ENCODE measurements at regions not wholly inside any gene's neighbourhood (a gene's known extent, or its start where the extent isn't known, plus 50 kb on each side); places are given as distances from the start of the nearest gene placed in this dataset.

DNA sequence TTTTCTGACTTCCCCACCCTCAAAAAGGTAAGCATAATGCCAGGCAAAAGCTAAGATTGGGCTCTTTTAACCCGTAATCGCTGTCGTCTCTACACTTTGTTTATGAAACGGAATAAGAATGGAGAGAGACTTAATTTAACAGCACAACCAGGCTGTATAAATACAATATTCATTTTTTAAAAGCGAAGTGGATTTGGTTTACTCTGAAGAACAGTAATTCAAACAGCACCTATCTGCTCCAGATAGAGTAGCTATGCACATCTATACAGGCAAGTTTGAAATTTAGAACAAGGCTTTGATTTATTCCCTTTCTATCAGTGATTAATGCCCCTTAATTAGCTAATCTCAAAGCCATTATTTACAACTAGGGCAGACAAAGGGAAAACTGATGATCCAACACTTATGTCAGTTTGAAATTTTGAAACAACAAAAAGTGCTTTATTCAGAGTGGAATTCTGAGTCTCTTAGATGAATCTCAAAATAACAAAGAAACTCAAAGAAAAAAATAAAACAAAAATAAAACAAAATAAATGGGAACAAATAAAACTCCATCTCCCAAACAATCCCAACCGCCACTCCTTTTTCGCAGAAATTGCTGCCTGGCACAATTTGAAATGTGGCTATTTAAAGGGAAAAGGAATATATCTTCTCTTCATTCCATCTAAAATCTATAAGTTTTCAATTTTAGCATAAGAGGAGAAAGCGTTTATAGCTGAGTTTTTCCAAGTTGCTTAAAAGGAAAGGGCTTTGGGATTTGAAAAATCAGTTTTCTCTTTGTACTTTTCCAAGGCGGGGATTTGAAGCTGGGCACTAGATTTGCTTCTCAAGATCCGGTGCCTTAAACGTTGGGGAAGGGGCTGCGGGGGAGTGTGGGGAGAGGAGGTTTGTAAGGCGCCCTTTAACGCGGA, 298.6 kb downstream of the PARP8 start:
- DNase-seq = no peak

DNA sequence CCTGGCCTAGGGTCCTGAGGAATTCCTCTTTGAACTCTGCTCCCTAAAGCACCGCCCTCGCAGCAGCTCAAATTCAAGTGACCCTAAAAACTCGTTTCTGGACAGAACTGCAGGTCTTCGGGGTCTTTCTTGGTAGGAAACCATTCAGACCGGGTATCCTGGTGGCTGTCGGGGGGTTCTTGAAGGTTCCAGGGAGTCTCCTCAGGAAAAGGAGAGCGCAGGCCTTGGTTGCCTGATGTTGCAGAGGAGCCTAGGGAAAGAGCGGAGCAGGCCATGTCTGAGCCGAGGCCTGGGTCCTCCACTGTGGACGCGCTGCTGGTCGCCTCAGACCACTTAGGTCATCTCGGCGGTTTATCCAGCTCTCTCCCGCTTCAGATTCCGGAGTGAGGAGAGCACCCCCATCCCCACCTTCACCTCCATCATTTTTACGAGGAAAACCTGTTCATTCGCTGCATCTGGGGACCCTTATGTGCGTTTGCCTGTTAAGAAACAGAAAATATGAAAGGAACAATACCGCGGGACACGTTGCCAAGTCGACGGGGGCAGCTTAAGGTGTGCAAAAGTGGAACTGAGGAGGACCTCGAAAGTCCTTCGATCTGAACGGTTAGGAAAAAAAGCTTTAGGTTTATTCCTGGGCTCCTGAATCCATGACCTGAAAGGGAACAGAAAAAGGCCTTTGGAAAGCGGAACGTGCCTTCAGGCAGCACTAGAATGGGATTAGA, 299.4 kb downstream of the PARP8 start:
- DNase-seq = no peak

- DNase-seq = no peak
These were observed 300.6 kb downstream of the PARP8 start for GRCh38 chr5:50967009-50967562.

DNA sequence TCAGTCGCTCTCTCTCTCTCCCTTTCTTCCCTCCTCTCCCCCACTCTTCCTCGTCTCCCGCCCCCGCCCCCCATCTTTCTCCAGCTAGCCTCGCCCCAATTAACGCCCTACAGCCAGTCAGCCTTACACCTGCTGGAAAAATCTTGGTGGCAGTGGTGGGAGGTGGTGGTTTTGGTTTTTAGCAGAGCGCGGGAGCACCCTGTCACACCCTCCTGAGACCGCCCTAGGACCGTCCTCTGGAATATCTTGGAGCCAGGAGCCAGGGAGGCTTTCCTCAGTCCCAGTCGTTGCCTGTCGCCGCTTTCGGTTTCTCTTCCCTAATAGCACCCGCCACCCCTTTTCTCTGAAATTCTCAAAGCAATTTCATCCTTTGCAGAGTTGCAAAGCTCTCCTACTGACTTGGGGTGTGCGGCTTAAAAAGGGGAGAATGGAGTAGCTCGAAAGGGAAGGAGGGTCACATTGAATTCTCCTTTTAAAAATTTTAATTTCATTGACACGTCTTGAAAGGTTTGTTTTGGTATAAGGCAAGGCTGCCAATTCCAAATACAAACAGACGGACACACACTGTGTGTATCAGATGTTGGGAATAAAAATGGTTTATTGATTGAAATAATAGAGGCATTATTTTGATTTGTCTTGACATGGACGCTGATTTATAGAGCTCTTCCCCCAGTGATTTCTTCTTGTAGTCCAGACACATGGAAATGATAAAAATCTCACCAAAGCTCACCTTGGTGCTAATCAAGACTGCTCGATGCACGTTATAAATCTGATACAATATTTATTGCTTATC, 301.3 kb downstream of the PARP8 start:
- no peak for DNase-seq

GRCh38 chr5:50968356-50969149, 302.1 kb downstream of the PARP8 start:
- no peak for DNase-seq

DNA sequence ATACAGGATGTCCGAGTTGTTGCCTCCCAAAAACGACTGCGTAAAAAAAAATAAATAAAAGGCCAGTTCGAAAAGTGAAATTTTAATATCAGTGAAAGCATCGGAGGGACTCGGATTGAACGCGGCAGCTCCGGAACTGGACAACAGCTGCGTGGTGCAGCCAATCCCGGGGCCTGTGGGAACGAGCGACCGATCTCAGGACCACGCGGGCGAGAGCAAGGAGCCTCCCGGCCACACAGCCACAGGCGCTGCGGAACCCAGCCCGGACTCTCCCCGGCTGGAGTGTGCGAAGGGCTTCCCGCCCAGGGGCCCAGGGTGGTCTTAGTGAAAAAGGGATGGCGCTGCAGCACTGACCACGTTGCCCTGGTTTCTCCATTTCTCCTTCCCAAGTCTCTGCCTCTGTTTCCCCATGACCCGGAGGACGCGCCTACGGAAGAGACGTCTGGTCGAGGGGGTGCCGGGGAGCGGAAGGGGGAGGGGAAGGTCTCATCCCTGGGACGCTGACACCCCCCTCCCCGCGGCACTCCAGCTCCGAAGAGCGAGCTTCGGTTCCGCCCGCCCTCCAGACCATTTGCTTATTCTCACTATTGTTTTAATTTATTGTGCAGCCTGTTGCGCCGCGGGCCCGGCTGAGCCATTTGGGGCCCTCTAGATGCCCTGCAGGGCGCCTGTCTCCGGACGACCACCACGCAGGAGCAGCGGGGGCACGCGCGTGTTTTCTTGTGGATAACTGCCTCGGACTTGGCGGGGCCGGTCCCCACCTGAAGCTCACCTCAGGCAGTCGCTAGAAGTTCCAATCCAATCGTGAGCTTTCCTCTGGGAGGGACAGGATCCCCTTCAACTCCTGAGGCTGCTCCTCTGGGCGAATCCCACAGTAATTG, 303.0 kb downstream of the PARP8 start:
- DNase-seq = no peak

DNA sequence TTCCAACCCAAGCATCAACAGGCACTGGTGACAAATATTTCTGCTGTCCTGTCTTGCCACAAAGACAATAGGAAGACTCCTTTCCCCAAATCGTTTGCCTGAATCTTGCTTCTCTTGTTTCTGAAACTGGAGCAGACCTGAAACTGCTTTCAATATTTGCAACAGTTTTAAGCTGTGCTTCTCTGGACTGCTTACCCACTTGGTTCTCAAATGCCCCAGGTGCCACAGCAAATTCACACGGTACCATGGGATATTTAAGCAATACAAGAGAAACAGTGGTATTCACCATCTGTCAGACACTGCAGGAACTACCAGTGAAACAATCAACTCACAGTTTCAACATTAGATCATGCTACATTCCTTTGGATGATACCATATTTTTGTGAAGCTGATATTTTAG, 309.4 kb downstream of the PARP8 start:
- no peak for DNase-seq

DNA sequence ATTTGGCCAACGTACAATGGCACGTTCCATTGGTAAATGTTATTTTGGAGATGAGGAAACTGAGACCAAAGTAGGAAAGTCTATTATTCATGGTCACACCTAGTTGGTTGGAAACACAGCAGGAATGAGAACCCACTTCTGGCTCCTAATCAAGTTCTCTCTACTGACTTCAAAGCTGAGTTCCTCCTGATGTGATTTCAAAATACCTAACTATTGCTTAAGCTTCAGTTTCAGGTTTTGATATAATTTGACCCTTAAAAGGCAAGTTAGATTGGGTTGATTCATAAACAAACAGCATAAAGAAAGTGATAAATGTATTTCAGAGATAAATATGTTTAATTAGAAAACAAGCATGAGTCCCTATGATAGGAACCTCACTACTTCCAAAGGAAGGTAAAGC, 312.5 kb downstream of the PARP8 start:
- DNase-seq = no peak

GRCh38 chr5:50984640-50985039, 318.2 kb downstream of the PARP8 start:
- DNase-seq = no peak

DNA sequence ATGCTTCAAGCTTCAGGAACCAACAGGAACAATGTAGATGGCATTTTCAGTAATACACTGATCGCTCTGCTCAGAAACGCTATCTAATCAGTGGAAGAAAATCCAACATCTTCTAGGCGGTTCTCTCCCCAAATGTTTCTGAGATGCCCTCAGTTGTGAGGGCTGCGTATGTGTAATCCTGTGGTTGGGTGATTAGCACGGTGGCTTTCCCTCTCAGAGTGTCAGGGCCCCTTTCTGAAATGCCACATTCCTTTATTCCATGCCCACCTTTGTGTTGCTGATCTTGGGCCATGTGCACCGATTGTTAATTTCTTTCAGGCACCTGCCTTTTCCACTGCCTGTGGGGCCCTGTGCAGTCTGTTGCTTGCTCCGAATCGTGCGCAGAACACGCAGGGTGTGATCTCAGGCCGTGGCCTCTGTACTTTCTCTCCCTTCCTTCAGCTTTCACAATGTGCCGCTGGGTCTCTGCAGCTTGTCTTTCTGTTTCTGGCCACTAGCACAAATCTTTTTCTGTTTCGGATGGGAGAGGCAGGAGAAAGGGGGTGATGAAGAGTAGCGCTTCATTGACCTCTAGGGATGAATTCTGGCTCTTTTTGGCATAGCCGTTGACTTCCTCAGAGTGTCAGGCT, 324.0 kb downstream of the PARP8 start:
- DNase-seq = no peak

DNA sequence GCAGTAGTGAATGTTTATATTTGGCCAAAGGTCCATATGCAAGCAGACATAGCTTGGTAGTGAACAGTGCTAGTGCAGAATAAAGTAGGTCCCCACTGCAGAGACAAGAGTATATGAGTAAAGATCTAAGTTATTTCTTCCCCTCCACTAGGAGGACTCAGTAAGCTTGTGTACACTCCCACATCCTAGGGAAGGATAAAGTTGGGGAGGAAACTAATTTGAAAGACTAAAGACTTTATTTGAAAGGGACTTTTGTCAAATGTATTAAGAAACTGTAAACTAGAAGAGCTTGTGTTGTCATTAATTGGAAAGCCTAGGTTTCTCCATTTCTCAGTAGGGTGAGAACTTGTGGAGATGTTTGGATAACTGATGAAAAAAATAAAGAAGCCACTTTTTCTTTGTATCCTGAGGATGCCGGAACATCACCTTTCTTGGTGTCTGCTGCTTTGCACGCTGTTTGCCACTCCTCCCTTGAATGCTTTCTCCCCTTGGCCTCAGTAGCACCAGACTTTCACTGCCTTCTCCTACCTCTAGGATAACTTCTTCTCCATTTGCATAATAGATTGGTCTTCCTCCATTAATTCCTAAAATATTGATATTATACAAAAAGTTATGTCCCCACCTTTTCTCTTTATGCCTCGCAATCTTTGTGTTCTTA, 329.0 kb downstream of the PARP8 start:
- DNase-seq = no peak

DNA sequence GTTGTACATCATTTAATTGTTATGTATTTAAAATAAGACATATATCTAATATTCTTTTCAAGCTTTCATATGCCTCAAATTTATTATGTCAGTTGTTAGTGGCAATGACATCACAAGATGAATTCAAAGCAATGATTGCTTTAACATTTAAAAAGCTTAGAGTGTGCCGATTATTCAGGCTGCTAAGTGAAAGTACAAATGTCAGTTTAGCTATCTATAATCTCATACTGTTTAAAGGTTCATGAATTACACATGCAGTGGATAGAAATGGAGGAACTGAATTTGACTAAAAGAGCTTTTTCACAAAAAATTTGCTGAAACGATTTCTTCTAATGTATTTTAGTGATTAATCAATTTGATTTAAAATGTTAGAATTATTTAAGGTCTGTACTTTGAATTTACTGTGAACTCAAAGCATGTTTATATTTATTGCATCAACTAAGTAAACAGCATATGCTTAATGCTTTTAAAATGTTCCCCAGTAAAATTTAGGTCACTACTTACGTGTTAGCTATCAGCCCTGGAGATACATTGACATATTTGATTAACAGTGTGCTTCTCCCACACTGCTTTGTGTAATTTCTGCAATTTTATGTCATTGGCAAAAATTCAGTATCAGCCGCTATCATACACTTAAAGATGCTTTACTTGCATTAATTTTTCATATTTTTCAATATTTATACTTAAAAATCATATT, 334.9 kb downstream of the PARP8 start:
- no peak for DNase-seq

GRCh38 chr5:51002368-51002767, 335.9 kb downstream of the PARP8 start:
- DNase-seq = no peak

GRCh38 chr5:51013036-51013435, 346.6 kb downstream of the PARP8 start:
- DNase-seq = no peak

- DNase-seq = no peak
These were observed 352.0 kb downstream of the PARP8 start for GRCh38 chr5:51018423-51018822.

- no peak for DNase-seq
These were observed 357.8 kb downstream of the PARP8 start for GRCh38 chr5:51024263-51024662.

DNA sequence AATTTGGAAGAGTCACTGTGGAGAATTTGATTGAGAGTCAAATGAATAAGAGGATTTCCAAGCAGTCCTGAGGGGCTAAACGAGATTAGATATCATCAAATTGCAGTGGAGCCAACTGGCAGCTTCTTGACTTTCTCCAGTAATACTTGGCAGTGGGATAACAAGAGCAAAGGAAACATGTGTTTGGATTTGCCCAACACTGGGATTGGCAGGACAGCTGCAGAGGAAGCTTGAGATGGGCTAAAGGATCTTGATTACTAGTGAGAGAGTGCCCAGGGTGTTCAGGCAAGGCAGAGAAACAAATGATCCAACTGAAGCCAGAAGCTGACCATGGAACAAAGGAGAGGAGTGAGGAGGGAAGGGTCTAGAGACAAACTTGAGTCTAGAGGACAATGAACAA, 356.0 kb upstream of the ISL1 start:
- no peak for DNase-seq

- DNase-seq = no peak
These were observed 354.9 kb upstream of the ISL1 start for GRCh38 chr5:51028394-51028793.

DNA sequence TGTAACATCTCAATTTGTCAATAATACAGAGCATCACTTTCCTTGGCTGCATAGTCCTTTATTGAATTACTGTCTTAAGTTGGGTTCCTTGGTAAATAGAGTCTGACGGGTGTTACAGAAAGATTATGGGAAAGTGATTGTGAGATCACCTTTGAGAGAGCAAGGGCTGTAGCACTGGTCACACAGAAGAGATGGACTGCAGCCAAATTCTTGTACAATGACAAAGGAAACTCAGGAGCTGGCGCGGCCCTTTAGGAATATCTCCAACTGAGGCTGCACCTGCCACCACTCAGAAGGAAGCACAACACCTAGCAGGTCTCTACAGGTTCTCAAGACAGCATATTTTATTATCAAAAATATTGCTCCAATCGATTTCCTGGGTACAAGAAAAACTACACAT, 350.0 kb upstream of the ISL1 start:
- DNase-seq = no peak

Measured in amniotic stem cell (primary cell).